NOMO-1 treated with dmso at 0.1 percent for 144 hours (cell line): ENCODE measurements at regions not wholly inside any gene's neighbourhood (a gene's known extent, or its start where the extent isn't known, plus 50 kb on each side); places are given as distances from the start of the nearest gene placed in this dataset.

ENCODE experiments used
- DNase-seq: peaks from one replicate; lab custom pipeline; 2025; ENCODE audit not compliant: unreplicated experiment; lab: John Stamatoyannopoulos, UW

GRCh38 chr5:175246889-175247520 lies 197.0 kb downstream of the DRD1 start:
- no peak for DNase-seq

- no peak for DNase-seq
Measured at GRCh38 chr5:175246242-175246888, 197.6 kb downstream of the DRD1 start.

DNA sequence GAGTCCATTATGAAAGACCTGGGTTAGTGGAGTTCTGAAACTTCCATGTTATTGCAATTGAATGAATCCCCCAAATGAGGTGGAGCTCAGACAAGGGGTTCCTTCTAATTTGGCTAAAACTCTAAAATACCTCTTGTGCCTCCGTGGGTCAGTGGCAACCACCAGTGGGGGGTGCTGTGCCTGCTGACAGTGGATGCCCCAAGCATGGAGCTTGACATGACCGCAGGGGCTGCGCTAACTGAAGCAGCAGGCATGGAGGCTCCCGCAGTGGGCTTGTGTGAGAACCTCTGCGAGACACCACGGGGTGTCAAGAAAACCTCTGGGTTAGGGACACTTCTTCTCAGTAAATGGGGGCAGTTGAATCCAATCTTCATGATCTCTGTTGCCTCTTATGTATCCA lies 200.5 kb downstream of the DRD1 start:
- no peak for DNase-seq

- DNase-seq = no peak
Measured at GRCh38 chr5:175242207-175242606, 201.8 kb downstream of the DRD1 start.

DNA sequence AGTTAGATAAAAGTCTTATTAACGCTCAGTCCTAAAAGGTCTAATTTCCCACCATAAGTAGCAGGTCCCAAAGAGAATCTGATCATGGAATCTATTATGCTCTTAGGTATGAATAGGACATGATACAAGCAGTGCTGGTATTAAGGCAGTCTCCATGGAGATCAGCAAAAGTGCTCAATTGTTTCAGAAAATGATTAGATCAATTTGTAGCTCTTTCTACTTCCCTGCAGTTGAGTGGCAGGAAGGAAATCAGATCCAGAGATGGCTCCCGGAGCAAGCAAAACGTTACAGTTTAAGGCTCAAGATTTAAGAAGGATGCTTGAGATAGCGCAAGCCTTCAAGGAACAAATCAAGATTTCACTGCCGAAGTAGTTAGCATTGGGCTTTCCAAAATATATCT lies 205.7 kb downstream of the DRD1 start:
- DNase-seq = no peak

DNA sequence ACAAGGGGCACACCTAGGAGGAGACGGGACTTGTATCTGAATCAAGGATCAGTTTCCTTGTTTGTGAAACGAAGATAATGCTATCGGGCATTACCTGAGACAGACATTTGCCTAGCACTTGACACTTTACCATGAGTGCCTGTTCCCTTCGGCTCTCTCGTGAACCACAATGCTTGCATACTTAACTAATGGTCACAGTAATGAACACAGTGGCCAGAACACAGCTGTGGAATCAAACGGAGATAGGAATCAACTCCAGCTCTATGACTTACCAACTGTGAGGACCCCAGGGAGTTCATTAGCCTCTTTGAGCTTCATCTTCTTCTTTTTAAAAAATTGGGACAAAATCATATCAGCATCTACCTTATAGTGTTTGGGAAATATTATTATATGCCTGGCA lies 207.8 kb downstream of the DRD1 start:
- DNase-seq = no peak

DNA sequence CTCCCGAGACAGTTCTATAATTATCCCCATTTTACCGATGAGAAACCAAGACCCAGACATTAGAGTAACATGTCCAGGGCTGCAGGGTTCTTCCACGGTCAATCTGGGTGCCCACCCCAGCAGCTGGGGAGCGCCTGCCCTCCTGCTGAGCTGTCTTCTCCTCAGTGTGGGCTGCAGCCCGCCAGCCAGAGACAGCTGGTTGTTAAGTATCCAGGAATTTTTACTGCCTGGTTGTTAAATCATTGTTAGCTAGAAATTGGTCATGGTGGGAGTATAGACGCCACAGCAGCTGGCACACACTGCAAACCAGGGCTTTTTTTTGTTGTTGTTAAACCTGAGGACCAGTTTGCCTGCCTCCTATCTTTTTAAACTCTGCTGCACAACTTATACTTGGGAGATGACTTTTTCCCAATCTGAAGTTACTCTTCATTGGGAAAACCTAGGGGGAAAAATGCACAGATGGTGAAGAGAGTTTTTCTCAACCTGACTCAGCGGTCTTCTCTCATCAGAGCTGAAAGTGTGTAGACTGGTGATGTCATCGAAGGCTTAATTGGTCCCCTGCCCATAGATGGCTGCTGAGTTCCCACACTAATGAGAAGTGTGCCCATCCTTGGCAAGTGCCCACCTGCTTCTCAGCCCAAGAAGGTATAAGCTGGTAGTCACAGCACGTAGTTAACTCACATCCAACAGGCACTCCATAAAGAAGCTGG lies 208.6 kb downstream of the DRD1 start:
- DNase-seq = no peak

DNA sequence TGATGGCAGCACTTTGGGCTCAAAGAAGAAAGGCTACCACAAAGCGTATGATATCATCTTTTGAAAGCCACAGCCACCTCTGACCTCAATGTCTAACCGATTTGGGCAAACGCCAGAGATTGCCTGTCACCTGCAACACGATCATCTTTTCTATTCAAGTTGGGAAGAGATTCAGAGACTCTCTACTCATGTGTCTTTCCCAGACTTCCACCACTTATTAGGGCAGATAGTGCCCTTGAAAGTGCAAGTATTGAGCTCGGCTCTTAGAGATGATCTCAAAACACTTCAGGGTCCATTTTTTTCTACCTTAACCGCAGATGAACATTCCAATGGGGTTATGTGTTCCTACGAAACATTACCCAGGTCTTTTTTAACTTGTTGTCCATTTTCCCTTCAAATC lies 213.7 kb downstream of the DRD1 start:
- no peak for DNase-seq

GRCh38 chr5:175226506-175226905 lies 217.5 kb downstream of the DRD1 start:
- no peak for DNase-seq

DNA sequence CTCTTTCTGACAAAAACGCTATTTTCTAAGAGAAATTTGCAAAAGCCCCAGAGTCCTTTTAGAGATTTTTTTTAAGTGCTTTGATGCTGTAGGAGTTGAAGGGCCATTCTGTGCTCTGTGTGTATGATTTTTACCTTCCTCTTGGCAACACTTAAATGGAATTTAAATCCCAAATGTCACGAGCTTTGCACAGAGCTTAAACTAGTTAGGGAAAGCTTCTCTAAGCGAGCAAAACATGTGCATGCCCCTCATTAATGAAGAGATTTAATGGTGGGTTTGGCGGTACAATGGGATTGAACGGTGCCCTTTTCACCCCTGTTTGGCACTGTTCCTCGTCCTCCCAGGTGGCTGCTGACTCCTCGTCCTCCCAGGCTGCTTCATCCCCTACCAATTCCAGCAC lies 220.7 kb downstream of the DRD1 start:
- no peak for DNase-seq

- DNase-seq = no peak
Measured at GRCh38 chr5:175222621-175223020, 221.4 kb downstream of the DRD1 start.

DNA sequence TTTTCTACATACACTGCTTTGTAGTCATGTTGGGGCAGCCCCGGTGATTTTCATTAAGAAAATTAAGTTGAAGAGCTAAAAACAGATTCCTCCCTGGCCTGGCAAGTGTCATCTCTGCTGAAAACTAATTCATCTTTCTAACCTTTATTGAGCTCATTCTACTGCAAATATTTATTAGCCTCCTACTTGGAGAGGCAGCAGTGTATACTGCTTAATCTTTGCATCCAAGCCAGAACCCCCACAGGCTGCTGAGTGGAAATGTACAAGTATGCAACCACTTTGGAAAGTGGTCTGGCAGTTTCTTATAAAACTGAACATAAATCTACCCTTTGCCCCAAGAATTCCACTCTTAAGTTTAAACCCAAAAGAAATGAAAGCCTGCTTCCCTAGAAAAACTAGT lies 223.4 kb downstream of the DRD1 start:
- no peak for DNase-seq

GRCh38 chr5:175219366-175219765 lies 224.6 kb downstream of the DRD1 start:
- DNase-seq = no peak

DNA sequence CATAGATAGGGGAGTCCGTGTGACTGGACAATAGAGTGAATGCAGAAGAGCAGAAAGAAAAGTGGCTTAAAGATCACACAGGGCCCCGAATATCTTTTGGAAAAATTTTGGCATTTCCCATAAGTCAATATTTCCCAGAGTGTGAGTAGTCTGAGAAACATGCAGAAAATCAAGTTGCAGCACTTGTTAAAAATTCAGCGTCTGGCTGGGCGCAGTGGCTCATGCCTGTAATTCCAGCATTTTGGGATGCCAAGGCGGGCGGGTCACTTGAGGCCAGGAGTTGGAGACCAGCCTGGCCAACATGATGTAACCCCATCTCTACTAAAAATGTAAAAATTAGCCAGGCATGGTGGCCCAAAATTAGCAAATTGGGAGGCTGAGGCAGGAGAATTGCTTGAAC lies 227.0 kb downstream of the DRD1 start:
- no peak for DNase-seq

DNA sequence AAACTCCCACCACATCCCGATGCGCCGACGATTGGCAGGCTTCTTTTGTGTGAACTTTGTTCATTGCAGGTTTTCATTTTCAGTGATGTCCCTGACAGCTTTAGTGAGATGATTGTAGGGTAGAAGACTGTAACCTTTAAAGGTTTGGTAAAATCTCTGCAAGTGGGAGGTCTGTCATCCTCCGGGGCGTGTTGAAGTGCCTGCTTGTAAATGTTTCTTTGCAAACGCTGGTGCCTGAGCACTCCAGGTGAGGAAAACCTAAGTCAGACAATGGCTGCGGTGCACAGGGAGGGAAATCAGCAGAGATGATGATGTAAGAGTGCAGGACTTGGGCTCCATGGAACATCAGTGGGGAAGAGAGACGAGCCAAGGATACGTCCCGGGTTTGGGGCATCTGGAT lies 228.1 kb downstream of the DRD1 start:
- no peak for DNase-seq

GRCh38 chr5:175214152-175214551 lies 229.8 kb downstream of the DRD1 start:
- no peak for DNase-seq

GRCh38 chr5:175211956-175212756 lies 231.8 kb downstream of the DRD1 start:
- DNase-seq = no peak

GRCh38 chr5:175207321-175208040 lies 236.5 kb downstream of the DRD1 start:
- DNase-seq = no peak

GRCh38 chr5:175206669-175207068 lies 237.3 kb downstream of the DRD1 start:
- no peak for DNase-seq

DNA sequence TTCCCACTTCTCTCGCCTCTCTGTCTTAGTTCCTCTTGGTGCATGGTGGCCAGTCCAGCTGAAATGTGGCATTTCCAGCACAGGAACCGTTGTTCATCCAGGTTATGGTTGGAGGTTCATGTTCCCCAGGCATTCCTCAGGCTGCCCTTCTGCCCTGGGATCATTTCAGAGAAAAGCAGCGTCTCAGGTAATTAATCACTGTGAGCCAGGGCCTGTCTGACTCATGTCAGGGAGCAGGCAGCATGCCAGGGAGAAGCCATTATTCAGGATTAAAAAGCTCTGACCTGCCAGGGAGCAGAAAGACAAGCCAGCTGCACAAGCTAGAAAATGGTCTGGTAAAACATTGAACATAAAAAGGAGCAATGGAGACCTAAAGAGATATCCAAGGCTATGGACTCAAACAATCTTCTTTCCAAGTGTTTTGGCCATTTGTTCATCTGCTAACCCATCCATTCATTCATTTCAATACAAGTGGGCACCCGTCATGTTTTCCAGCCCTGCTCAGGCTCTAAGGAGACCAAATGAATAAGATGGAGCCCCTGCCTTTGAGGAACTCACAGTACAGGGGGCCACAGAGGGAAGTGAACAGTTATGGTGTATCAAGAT lies 241.4 kb downstream of the DRD1 start:
- DNase-seq = no peak

- no peak for DNase-seq
Measured at GRCh38 chr5:175201393-175201792, 242.6 kb downstream of the DRD1 start.
